ENCODE measurements at regions not wholly inside any gene's neighbourhood (a gene's known extent, or its start where the extent isn't known, plus 50 kb on each side); places are given as distances from the start of the nearest gene placed in this dataset.

- Histone ChIP-seq H3K36me3 (ENCODE audit: control insufficient read depth, low read length) (no peaks in the 10 kb centered on the region), H3K4me1 (ENCODE audit: control insufficient read depth, low read length) (peaks cover 19% of the 10 kb centered on the region), H3K27ac (ENCODE audit: low read depth, low read length) (no peak overlapping the region), H3K79me2 (ENCODE audit: control insufficient read depth, low read length) (no peaks in the 10 kb centered on the region), H3K4me2 (ENCODE audit: low read length) (no peak overlapping the region), H3K9me3 (ENCODE audit: control insufficient read depth, insufficient read depth, low read length) (no peaks in the 10 kb centered on the region), H3F3A (ENCODE audit: control insufficient read depth, insufficient read depth) (no peaks in the 10 kb centered on the region), H3K4me3 (ENCODE audit: low read length) (no peak overlapping the region), H3K27me3 (ENCODE audit: control insufficient read depth, low read length) (no peaks in the 10 kb centered on the region), H3K9me2 (replicated peaks; ENCODE audit: control insufficient read depth, low read length) (no peaks in the 10 kb centered on the region), H4K20me1 (ENCODE audit: control insufficient read depth, insufficient read depth, low read depth, low read length) (no peaks in the 10 kb centered on the region)
- no peak for TF ChIP-seq CTCF (IDR thresholded peaks at IDR 0.05; ENCODE audit: low read depth, low read length, poor library complexity, severe bottlenecking)
- no peak for TF ChIP-seq EZH2phosphoT487 (IDR thresholded peaks at IDR 0.05; ENCODE audit: borderline replicate concordance, low read length)
Measured at GRCh38 chr3:177370246-177370822, 173.1 kb upstream of the TBL1XR1 start.

DNA sequence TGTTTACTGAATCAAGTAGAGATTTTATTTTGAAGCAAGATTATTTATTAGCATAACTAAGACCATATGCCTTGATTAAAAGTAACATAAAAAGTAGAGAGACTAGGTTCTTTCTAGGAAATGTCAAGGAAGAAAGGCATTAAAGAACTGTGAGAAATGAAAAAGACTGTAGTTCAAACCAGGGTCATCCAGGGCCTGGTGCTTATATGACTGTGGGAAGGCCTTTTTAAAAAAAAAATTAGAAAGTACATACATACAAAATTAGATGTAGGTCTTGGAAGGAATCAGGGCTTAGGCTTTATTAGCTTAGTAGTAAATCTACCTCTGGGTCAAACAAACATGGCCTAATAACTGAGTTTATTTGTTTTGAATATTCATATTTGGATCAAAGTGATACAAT, 173.9 kb upstream of the TBL1XR1 start:
- Histone ChIP-seq H3F3A (ENCODE audit: control insufficient read depth, insufficient read depth) (no peaks in the 10 kb centered on the region), H3K27ac (ENCODE audit: low read depth, low read length) (no peak overlapping the region), H3K4me2 (ENCODE audit: low read length) (no peak overlapping the region), H4K20me1 (ENCODE audit: control insufficient read depth, insufficient read depth, low read depth, low read length) (no peaks in the 10 kb centered on the region), H3K27me3 (ENCODE audit: control insufficient read depth, low read length) (no peaks in the 10 kb centered on the region), H3K9me3 (ENCODE audit: control insufficient read depth, insufficient read depth, low read length) (no peaks in the 10 kb centered on the region), H3K9me2 (replicated peaks; ENCODE audit: control insufficient read depth, low read length) (no peaks in the 10 kb centered on the region), H3K79me2 (ENCODE audit: control insufficient read depth, low read length) (no peaks in the 10 kb centered on the region), H3K4me1 (ENCODE audit: control insufficient read depth, low read length) (peaks cover 23% of the 10 kb centered on the region), H3K4me3 (ENCODE audit: low read length) (no peak overlapping the region), H3K36me3 (ENCODE audit: control insufficient read depth, low read length) (no peaks in the 10 kb centered on the region)
- TF ChIP-seq EZH2phosphoT487 (IDR thresholded peaks at IDR 0.05; ENCODE audit: borderline replicate concordance, low read length), result no peak
- TF ChIP-seq CTCF (IDR thresholded peaks at IDR 0.05; ENCODE audit: low read depth, low read length, poor library complexity, severe bottlenecking), result no peak

DNA sequence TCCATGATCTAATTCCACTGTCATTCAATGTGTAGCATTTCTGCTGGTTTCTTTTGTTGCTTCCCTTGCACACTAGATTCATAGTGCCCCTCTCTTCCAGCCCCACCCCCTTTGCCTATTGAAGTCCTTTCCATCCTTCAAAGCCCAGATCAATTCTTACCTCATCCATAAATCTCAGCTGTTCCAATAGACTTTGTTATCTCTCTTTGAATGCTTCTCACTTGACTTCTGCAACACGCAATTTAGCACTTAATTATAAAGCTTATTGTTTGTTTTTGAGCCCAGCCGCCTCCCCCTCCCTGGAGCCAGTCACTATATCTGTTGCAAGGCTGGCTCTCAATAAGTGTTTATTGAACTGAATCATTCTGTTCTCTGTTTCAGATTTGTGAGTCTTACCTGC, 174.6 kb upstream of the TBL1XR1 start:
- TF ChIP-seq EZH2phosphoT487 (IDR thresholded peaks at IDR 0.05; ENCODE audit: borderline replicate concordance, low read length), result no peak
- no peak for TF ChIP-seq CTCF (IDR thresholded peaks at IDR 0.05; ENCODE audit: low read depth, low read length, poor library complexity, severe bottlenecking)
- Histone ChIP-seq H3F3A (ENCODE audit: control insufficient read depth, insufficient read depth) (no peaks in the 10 kb centered on the region), H3K4me3 (ENCODE audit: low read length) (no peak overlapping the region), H3K36me3 (ENCODE audit: control insufficient read depth, low read length) (no peaks in the 10 kb centered on the region), H3K4me1 (ENCODE audit: control insufficient read depth, low read length) (peaks cover 23% of the 10 kb centered on the region), H3K4me2 (ENCODE audit: low read length) (no peak overlapping the region), H3K9me3 (ENCODE audit: control insufficient read depth, insufficient read depth, low read length) (no peaks in the 10 kb centered on the region), H3K27me3 (ENCODE audit: control insufficient read depth, low read length) (no peaks in the 10 kb centered on the region), H3K27ac (ENCODE audit: low read depth, low read length) (no peak overlapping the region), H4K20me1 (ENCODE audit: control insufficient read depth, insufficient read depth, low read depth, low read length) (no peaks in the 10 kb centered on the region), H3K9me2 (replicated peaks; ENCODE audit: control insufficient read depth, low read length) (no peaks in the 10 kb centered on the region), H3K79me2 (ENCODE audit: control insufficient read depth, low read length) (no peaks in the 10 kb centered on the region)
